GM04503 (cell line): ENCODE measurements at regions not wholly inside any gene's neighbourhood (a gene's known extent, or its start where the extent isn't known, plus 50 kb on each side); places are given as distances from the start of the nearest gene placed in this dataset.
A peak's percentile ranks its signal among the peaks of the same experiment; 100 is the strongest.

Experiments
- DNase-seq: peaks from one replicate; pipeline ENCODE4 v3.0.0-alpha.2; 2012; ENCODE audit warnings: low read depth

GRCh38 chr2:217409949-217410680 lies 550.3 kb upstream of the TNP1 start:
- DNase-seq = no peak

GRCh38 chr2:217407362-217407761 lies 547.5 kb upstream of the TNP1 start:
- DNase-seq = no peak

GRCh38 chr2:217404236-217404760 lies 544.4 kb upstream of the TNP1 start:
- no peak for DNase-seq

- no peak for DNase-seq
These were observed 543.0 kb upstream of the TNP1 start for GRCh38 chr2:217402761-217403383.

- DNase-seq = no peak
These were observed 542.3 kb upstream of the TNP1 start for GRCh38 chr2:217402144-217402543.

GRCh38 chr2:217399291-217399690 lies 539.4 kb upstream of the TNP1 start:
- no peak for DNase-seq

GRCh38 chr2:217398860-217399259 lies 539.0 kb upstream of the TNP1 start:
- no peak for DNase-seq

GRCh38 chr2:217398101-217398500 lies 538.2 kb upstream of the TNP1 start:
- DNase-seq = no peak

- no peak for DNase-seq
These were observed 536.7 kb upstream of the TNP1 start for GRCh38 chr2:217396586-217396985.

- DNase-seq = no peak
These were observed 536.3 kb upstream of the TNP1 start for GRCh38 chr2:217396165-217396564.

GRCh38 chr2:217394510-217395351 lies 534.9 kb upstream of the TNP1 start:
- DNase-seq = no peak

- DNase-seq = peak; percentile 89
These were observed 533.7 kb upstream of the TNP1 start for GRCh38 chr2:217393585-217394032.

- DNase-seq = no peak
These were observed 533.2 kb upstream of the TNP1 start for GRCh38 chr2:217392930-217393584.

- DNase-seq = no peak
These were observed 528.0 kb upstream of the TNP1 start for GRCh38 chr2:217387776-217388387.

- DNase-seq = no peak
These were observed 526.2 kb upstream of the TNP1 start for GRCh38 chr2:217386041-217386440.

- no peak for DNase-seq
These were observed 523.8 kb upstream of the TNP1 start for GRCh38 chr2:217383620-217384019.

GRCh38 chr2:217382794-217383193 lies 522.9 kb upstream of the TNP1 start:
- DNase-seq = no peak

- DNase-seq = no peak
These were observed 519.9 kb upstream of the TNP1 start for GRCh38 chr2:217379807-217380206.

GRCh38 chr2:217372794-217373193 lies 512.9 kb upstream of the TNP1 start:
- no peak for DNase-seq

GRCh38 chr2:217371781-217372213 lies 511.9 kb upstream of the TNP1 start:
- no peak for DNase-seq

- peak; percentile 22 for DNase-seq
These were observed 510.5 kb upstream of the TNP1 start for GRCh38 chr2:217370391-217370790.

- DNase-seq = no peak
These were observed 507.6 kb upstream of the TNP1 start for GRCh38 chr2:217367464-217367863.
